ENCODE measurements at regions not wholly inside any gene's neighbourhood (a gene's known extent, or its start where the extent isn't known, plus 50 kb on each side); places are given as distances from the start of the nearest gene placed in this dataset.

DNA sequence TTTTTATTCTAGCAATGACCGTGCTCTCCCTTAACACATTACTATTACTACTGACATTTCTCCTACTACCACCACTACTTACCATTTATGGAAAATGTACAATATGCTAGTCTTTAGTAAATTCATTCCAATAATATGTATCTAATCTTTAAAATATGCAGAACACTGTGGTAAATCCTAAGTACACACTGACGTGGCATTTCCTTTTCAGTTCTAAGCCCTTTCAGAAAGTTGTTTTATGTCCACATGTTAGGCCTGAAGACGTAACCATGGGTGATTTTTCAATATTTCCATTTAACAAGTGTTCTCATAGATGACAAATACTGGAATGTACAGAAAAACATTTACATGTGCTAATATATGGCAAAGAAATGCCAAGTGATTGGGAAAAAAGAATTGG, 268.6 kb upstream of the SLIT2 start:
- Histone ChIP-seq H3K4me1 (ENCODE audit: control insufficient read depth, insufficient read depth, low read length) (no peaks in the 10 kb centered on the region), H3K4me3 (ENCODE audit: low read depth in 2 of 2, low read length in 2 of 2) (no peak overlapping the region), H3K27me3 (ENCODE audit: control insufficient read depth, insufficient read depth, low read length) (no peaks in the 10 kb centered on the region), H3K9me3 (ENCODE audit: control insufficient read depth, insufficient read depth, low read depth, low read length) (no peaks in the 10 kb centered on the region), H3K27ac (ENCODE audit: low read length) (no peak overlapping the region), H3K36me3 (ENCODE audit: control insufficient read depth, insufficient read depth, low read length) (no peaks in the 10 kb centered on the region)
- DNase-seq (ENCODE audit: low read depth, low spot score) (no peak), ATAC-seq (no peak)
- BruUV-seq (replicated peaks): no TSS peak
- TF ChIP-seq TCF7L2 (IDR thresholded peaks at IDR 0.05; ENCODE audit: low read depth, low read length): no peak
- TF ChIP-seq, protein P1, sequence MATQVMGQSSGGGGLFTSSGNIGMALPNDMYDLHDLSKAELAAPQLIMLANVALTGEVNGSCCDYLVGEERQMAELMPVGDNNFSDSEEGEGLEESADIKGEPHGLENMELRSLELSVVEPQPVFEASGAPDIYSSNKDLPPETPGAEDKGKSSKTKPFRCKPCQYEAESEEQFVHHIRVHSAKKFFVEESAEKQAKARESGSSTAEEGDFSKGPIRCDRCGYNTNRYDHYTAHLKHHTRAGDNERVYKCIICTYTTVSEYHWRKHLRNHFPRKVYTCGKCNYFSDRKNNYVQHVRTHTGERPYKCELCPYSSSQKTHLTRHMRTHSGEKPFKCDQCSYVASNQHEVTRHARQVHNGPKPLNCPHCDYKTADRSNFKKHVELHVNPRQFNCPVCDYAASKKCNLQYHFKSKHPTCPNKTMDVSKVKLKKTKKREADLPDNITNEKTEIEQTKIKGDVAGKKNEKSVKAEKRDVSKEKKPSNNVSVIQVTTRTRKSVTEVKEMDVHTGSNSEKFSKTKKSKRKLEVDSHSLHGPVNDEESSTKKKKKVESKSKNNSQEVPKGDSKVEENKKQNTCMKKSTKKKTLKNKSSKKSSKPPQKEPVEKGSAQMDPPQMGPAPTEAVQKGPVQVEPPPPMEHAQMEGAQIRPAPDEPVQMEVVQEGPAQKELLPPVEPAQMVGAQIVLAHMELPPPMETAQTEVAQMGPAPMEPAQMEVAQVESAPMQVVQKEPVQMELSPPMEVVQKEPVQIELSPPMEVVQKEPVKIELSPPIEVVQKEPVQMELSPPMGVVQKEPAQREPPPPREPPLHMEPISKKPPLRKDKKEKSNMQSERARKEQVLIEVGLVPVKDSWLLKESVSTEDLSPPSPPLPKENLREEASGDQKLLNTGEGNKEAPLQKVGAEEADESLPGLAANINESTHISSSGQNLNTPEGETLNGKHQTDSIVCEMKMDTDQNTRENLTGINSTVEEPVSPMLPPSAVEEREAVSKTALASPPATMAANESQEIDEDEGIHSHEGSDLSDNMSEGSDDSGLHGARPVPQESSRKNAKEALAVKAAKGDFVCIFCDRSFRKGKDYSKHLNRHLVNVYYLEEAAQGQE (IDR thresholded peaks at IDR 0.05; ENCODE audit: insufficient read depth in 1 of 2, low read depth in 2 of 2, low read length in 1 of 2): no peak
- TF ChIP-seq, protein P2, sequence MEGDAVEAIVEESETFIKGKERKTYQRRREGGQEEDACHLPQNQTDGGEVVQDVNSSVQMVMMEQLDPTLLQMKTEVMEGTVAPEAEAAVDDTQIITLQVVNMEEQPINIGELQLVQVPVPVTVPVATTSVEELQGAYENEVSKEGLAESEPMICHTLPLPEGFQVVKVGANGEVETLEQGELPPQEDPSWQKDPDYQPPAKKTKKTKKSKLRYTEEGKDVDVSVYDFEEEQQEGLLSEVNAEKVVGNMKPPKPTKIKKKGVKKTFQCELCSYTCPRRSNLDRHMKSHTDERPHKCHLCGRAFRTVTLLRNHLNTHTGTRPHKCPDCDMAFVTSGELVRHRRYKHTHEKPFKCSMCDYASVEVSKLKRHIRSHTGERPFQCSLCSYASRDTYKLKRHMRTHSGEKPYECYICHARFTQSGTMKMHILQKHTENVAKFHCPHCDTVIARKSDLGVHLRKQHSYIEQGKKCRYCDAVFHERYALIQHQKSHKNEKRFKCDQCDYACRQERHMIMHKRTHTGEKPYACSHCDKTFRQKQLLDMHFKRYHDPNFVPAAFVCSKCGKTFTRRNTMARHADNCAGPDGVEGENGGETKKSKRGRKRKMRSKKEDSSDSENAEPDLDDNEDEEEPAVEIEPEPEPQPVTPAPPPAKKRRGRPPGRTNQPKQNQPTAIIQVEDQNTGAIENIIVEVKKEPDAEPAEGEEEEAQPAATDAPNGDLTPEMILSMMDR (IDR thresholded peaks at IDR 0.05): no peak
- no peak for TF ChIP-seq SIN3A (IDR thresholded peaks at IDR 0.05; ENCODE audit: borderline replicate concordance, insufficient read depth, low read depth, low read length)
- no peak for TF ChIP-seq POLR2AphosphoS5 (IDR thresholded peaks at IDR 0.05; ENCODE audit: low read depth, low read length)
- in situ Hi-C loops (cut with HindIII; ENCODE audit: low pct_unique_long_range_greater_than_20kb, low sequenced_read_pairs) (no loop called here), intact Hi-C loops (cut with micrococcal nuclease; ENCODE audit: unreplicated experiment) (no loop called here)
- ChIA-PET POLR2A (no interaction called here), CTCF (no interaction called here)

DNA sequence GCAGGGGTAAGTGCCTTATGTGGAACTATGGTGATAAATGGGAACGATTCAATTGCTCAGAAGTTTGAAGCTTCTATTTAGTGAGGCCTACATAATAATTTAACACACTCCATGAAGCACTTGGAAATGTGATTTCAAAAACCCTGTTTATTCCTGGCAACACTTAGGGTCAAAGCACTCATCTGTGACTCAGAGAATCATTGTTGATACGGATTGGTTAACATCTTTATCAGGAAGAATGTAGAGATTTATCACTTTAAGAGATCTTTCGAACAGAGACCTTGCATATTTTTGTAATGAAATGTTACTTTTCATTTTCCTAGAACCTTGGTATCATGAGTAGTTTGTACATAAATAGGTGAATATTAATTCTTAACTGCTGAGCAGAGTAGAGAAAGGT, 269.1 kb upstream of the SLIT2 start:
- Histone ChIP-seq H3K27me3 (ENCODE audit: control insufficient read depth, insufficient read depth, low read length) (no peaks in the 10 kb centered on the region), H3K4me1 (ENCODE audit: control insufficient read depth, insufficient read depth, low read length) (no peaks in the 10 kb centered on the region), H3K36me3 (ENCODE audit: control insufficient read depth, insufficient read depth, low read length) (no peaks in the 10 kb centered on the region), H3K9me3 (ENCODE audit: control insufficient read depth, insufficient read depth, low read depth, low read length) (no peaks in the 10 kb centered on the region), H3K4me3 (ENCODE audit: low read depth in 2 of 2, low read length in 2 of 2) (no peak overlapping the region), H3K27ac (ENCODE audit: low read length) (no peak overlapping the region)
- POLR2A ChIA-PET: no interaction called here
- in situ Hi-C loops (cut with HindIII; ENCODE audit: low pct_unique_long_range_greater_than_20kb, low sequenced_read_pairs): no loop called here
- CTCF ChIA-PET: no interaction called here
- TF ChIP-seq, protein P1 (IDR thresholded peaks at IDR 0.05; ENCODE audit: insufficient read depth in 1 of 2, low read depth in 2 of 2, low read length in 1 of 2): no peak
- TF ChIP-seq SIN3A (IDR thresholded peaks at IDR 0.05; ENCODE audit: borderline replicate concordance, insufficient read depth, low read depth, low read length) (no peak), POLR2AphosphoS5 (IDR thresholded peaks at IDR 0.05; ENCODE audit: low read depth, low read length) (no peak), TCF7L2 (IDR thresholded peaks at IDR 0.05; ENCODE audit: low read depth, low read length) (no peak)
- TF ChIP-seq, protein P2 (IDR thresholded peaks at IDR 0.05): no peak
- DNase-seq (ENCODE audit: low read depth, low spot score) (no peak), ATAC-seq (no peak)
- intact Hi-C loops (cut with micrococcal nuclease; ENCODE audit: unreplicated experiment): no loop called here
- no TSS peak for BruUV-seq (replicated peaks)

Data from Panc1 (cell line).